22Rv1 (cell line): ENCODE measurements at regions not wholly inside any gene's neighbourhood (a gene's known extent, or its start where the extent isn't known, plus 50 kb on each side); places are given as distances from the start of the nearest gene placed in this dataset.

Experiments
- H3K27ac ChIP-seq: fragments of 450-650 bp; 2 replicates; pipeline ENCODE4 v1.5.1; 2017
- CTCF ChIP-seq: fragments of 450-650 bp; IDR thresholded peaks from 2 replicates; pipeline ENCODE4 v1.5.1; 2017; ENCODE audit warnings: mild to moderate bottlenecking
- ZFX ChIP-seq: fragments of 450-650 bp; IDR thresholded peaks from 2 replicates; pipeline ENCODE4 v1.6.1; 2017; ENCODE audit warnings: antibody characterized with exemption, borderline replicate concordance

GRCh38 chr9:28610339-28610738, 1037.1 kb upstream of the C9orf72 start:
- H3K27ac ChIP-seq = no peak overlapping the region
- TF ChIP-seq CTCF (no peak), ZFX (no peak)

- no peak for TF ChIP-seq CTCF
- TF ChIP-seq ZFX = no peak
- no peak overlapping the region for H3K27ac ChIP-seq
Observed at GRCh38 chr9:28616310-28616709, 1043.0 kb upstream of the C9orf72 start.

- no peak for TF ChIP-seq ZFX
- TF ChIP-seq CTCF = no peak
- H3K27ac ChIP-seq = no peak overlapping the region
Observed at GRCh38 chr9:28620011-28620410, 1046.7 kb upstream of the C9orf72 start.

GRCh38 chr9:28620661-28621060, 1047.4 kb upstream of the C9orf72 start:
- TF ChIP-seq ZFX (no peak), CTCF (no peak)
- no peak overlapping the region for H3K27ac ChIP-seq

GRCh38 chr9:28624771-28625170, 1051.5 kb upstream of the C9orf72 start:
- TF ChIP-seq CTCF (no peak), ZFX (no peak)
- H3K27ac ChIP-seq = no peak overlapping the region

GRCh38 chr9:28628031-28628430, 1054.8 kb upstream of the C9orf72 start:
- no peak overlapping the region for H3K27ac ChIP-seq
- TF ChIP-seq ZFX (no peak), CTCF (no peak)

- TF ChIP-seq ZFX = no peak
- peak; percentile 66 for TF ChIP-seq CTCF
- no peak overlapping the region for H3K27ac ChIP-seq
Observed at GRCh38 chr9:28648723-28649122, 1075.4 kb upstream of the C9orf72 start.
